GM23248 (cell line): ENCODE measurements at regions not wholly inside any gene's neighbourhood (a gene's known extent, or its start where the extent isn't known, plus 50 kb on each side); places are given as distances from the start of the nearest gene placed in this dataset.

ENCODE experiments used
- DNase-seq: peaks from one replicate; pipeline ENCODE4 v3.0.0-alpha.2; 2015
- H2AFZ ChIP-seq: fragments of 200-600 bp; sonication (generic); 2 replicates; pipeline ENCODE4 v1.6.1; 2016; ENCODE audit warnings: antibody characterized with exemption
- H3F3A ChIP-seq: fragments of 200-600 bp; sonication (generic); 2 replicates; pipeline ENCODE4 v1.6.1; 2016; ENCODE audit warnings: mild to moderate bottlenecking, antibody characterized with exemption, mixed run types; ENCODE audit not compliant: insufficient read depth
- H3K27ac ChIP-seq: fragments of 200-600 bp; sonication (generic); 2 replicates; pipeline ENCODE4 v1.5.1; 2016; ENCODE audit warnings: mild to moderate bottlenecking
- H3K27me3 ChIP-seq: fragments of 200-600 bp; sonication (generic); replicated peaks from 2 replicates; pipeline ENCODE4 v1.6.1; 2016; ENCODE audit warnings: mild to moderate bottlenecking; ENCODE audit not compliant: insufficient read depth
- H3K36me3 ChIP-seq: fragments of 200-600 bp; sonication (generic); 2 replicates; pipeline ENCODE4 v1.6.1; 2016; ENCODE audit warnings: low read depth, mild to moderate bottlenecking
- H3K4me1 ChIP-seq: fragments of 200-600 bp; sonication (generic); 2 replicates; pipeline ENCODE4 v1.6.1; 2016; ENCODE audit warnings: mild to moderate bottlenecking; ENCODE audit not compliant: insufficient read depth
- H3K4me2 ChIP-seq: fragments of 200-600 bp; sonication (generic); one replicate; pipeline ENCODE4 v1.6.1; 2016; ENCODE audit warnings: mild to moderate bottlenecking; ENCODE audit not compliant: unreplicated experiment
- H3K4me3 ChIP-seq: fragments of 200-600 bp; sonication (generic); 2 replicates; pipeline ENCODE4 v1.5.1; 2016; ENCODE audit warnings: mild to moderate bottlenecking
- H3K79me2 ChIP-seq: fragments of 200-600 bp; sonication (generic); 2 replicates; pipeline ENCODE4 v1.6.1; 2016; ENCODE audit warnings: mild to moderate bottlenecking; ENCODE audit not compliant: insufficient read depth
- H3K9ac ChIP-seq: fragments of 200-600 bp; sonication (generic); 2 replicates; pipeline ENCODE4 v1.6.1; 2016; ENCODE audit warnings: mild to moderate bottlenecking
- H3K9me2 ChIP-seq: fragments of 200-600 bp; sonication (generic); 2 replicates; pipeline ENCODE4 v1.6.1; 2016; ENCODE audit warnings: mixed run types, mild to moderate bottlenecking, moderate library complexity; ENCODE audit not compliant: insufficient read depth
- H3K9me3 ChIP-seq: fragments of 200-600 bp; sonication (generic); one replicate; pipeline ENCODE4 v1.6.1; 2017; ENCODE audit warnings: low read depth
- H4K20me1 ChIP-seq: fragments of 200-600 bp; sonication (generic); 2 replicates; pipeline ENCODE4 v1.6.0; 2016; ENCODE audit not compliant: insufficient read depth
- EZH2 ChIP-seq: fragments of 200-600 bp; sonication (generic); IDR thresholded peaks from 2 replicates; pipeline ENCODE4 v1.6.1; 2018; ENCODE audit warnings: antibody characterized with exemption, mild to moderate bottlenecking; ENCODE audit not compliant: insufficient read depth, poor library complexity, severe bottlenecking
- EZH2phosphoT487 ChIP-seq: fragments of 200-600 bp; sonication (generic); IDR thresholded peaks from 2 replicates; pipeline ENCODE4 v1.6.1; 2018; ENCODE audit warnings: antibody characterized with exemption, moderate library complexity, mild to moderate bottlenecking, low read depth; ENCODE audit not compliant: insufficient read depth
- WGBS, 2 experiments: methylation state at CpG; one replicate each; pipeline ENCODE4 v1.1.6; 2015 to 2017; ENCODE audit warnings: low lambda C conversion rate in 2 of 2, low coverage in 1 of 2; ENCODE audit errors: missing lambda C conversion rate in 2 of 2; 5-methylcytosine and 5-hydroxymethylcytosine counted together
- in situ Hi-C: fragments of 300-500 bp; cut with MboI; formaldehyde crosslinking; loops from 2 replicates; pipeline ENCODE4 v1.15.0; 2020

DNA sequence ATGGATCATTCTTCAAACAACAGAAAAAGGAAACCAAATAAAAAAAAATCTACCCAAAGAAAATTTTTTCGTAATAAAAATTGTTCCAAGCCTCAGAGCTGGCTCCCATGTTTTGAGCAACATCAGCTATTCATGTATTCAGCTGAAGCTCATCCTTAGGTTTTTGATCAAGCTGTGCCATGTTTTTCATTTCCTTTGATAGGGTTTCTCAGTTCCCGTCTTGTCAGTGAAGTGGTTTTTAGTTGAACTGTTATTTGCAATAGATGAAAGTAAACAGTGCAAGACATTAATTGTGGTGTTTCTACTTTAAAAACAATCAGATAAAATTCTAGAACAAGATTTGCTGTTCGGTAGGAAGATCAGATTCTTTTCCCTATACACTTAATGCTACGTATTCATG lies 55.4 kb upstream of the SPTSSB start:
- H3K36me3 ChIP-seq: no peaks in the 10 kb centered on the region
- no peak overlapping the region for H3K27ac ChIP-seq
- no peak overlapping the region for H3K4me3 ChIP-seq
- H2AFZ ChIP-seq: no peak overlapping the region
- TF ChIP-seq EZH2 (no peak), EZH2phosphoT487 (no peak)
- WGBS, 2 experiments: 39 to 40% methylated on average over 4 of the region's 4 CpGs
- H4K20me1 ChIP-seq: no peaks in the 10 kb centered on the region
- H3K27me3 ChIP-seq: peaks cover 5% of the 10 kb centered on the region; the same call in 1 of the 2 replicates
- no peak overlapping the region for H3K9ac ChIP-seq
- DNase-seq: no peak
- no peaks in the 10 kb centered on the region for H3F3A ChIP-seq
- no peak overlapping the region for H3K4me2 ChIP-seq
- H3K79me2 ChIP-seq: no peaks in the 10 kb centered on the region
- no peaks in the 10 kb centered on the region for H3K9me3 ChIP-seq
- in situ Hi-C loops: no loop called here
- H3K9me2 ChIP-seq: no peaks in the 10 kb centered on the region
- H3K4me1 ChIP-seq: no peaks in the 10 kb centered on the region

DNA sequence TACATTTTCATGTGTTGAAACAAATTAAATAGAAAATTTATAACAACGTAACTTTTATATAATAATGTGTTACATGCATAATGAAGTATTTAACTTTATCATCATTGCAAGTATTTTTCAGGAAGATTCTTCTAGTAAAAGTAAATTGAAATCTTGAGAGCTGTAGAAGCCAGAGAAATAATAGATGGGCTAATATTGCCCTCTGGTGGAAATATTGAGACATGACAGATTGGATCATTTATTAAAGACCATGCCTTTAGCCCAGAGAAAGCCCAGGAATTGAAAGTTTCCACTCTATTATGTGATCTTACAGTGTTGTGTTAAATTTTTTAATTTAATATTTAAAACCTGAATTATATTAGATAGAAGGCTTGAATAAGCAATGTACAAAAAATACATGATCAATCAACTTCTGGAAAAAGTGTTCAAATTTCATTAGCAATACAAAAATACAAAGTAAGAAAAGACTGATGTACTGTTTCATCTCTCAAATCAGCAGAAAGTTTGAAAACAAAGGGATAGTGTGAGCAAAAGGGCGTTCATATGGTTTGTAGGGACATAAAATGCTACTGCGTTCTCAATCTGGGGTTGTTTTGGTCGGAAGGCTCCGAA lies 52.7 kb upstream of the SPTSSB start:
- Histone ChIP-seq H3K36me3 (no peaks in the 10 kb centered on the region), H3K4me2 (no peak overlapping the region), H3K9me2 (no peaks in the 10 kb centered on the region), H3K27ac (no peak overlapping the region), H3K4me3 (no peak overlapping the region), H3F3A (no peaks in the 10 kb centered on the region), H3K79me2 (no peaks in the 10 kb centered on the region), H2AFZ (no peak overlapping the region), H3K9me3 (no peaks in the 10 kb centered on the region), H3K27me3 (peaks cover 9% of the 10 kb centered on the region; the same call in 1 of the 2 replicates), H3K4me1 (no peaks in the 10 kb centered on the region), H3K9ac (no peak overlapping the region), H4K20me1 (no peaks in the 10 kb centered on the region)
- no peak for TF ChIP-seq EZH2phosphoT487
- TF ChIP-seq EZH2: no peak
- WGBS, 2 experiments: 58% methylated on average over 5 of the region's 5 CpGs
- DNase-seq: peak; percentile 54
- in situ Hi-C loops: loop anchor here (25.0 kb wide), 1 partner anchor 462 kb away; no protein-coding TSS in a partner anchor

DNA sequence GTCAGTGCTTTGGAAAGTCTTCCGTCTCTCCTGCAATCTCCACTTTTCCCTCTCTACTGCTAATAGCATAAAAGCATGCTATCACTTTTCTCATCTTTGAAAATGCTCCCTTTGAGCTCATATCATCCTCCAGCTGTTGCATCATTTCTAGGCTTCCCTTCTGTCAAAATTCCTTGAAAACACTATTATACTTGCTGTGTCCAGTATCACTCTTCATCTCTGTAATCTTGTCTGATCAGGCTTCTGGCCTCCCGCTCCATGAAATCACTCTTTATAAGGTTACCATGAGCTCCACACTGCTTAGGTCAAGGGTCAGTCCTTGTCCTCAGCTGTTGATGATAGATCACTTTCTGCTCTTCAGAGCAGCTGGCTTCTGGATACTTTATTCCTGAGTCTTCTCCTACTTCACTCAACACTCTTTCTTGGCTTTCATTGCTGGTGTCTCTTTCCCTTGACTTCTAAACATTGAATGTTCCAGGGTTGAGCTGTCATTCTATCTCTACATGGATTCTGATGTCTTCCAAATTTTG lies 50.9 kb upstream of the SPTSSB start:
- H3K9me2 ChIP-seq: no peaks in the 10 kb centered on the region
- TF ChIP-seq EZH2 (no peak), EZH2phosphoT487 (no peak)
- no peaks in the 10 kb centered on the region for H3K79me2 ChIP-seq
- no peak overlapping the region for H3K27ac ChIP-seq
- no peak overlapping the region for H2AFZ ChIP-seq
- H3K9ac ChIP-seq: no peak overlapping the region
- WGBS, 2 experiments: 92 to 98% methylated on average over 2 of the region's 2 CpGs
- no peaks in the 10 kb centered on the region for H4K20me1 ChIP-seq
- H3F3A ChIP-seq: no peaks in the 10 kb centered on the region
- peaks cover 5% of the 10 kb centered on the region for H3K27me3 ChIP-seq
- no peak overlapping the region for H3K4me3 ChIP-seq
- no peaks in the 10 kb centered on the region for H3K36me3 ChIP-seq
- H3K4me2 ChIP-seq: no peak overlapping the region
- in situ Hi-C loops: loop anchor here (25.0 kb wide), 1 partner anchor 460 kb away; no protein-coding TSS in a partner anchor
- no peak for DNase-seq
- no peaks in the 10 kb centered on the region for H3K9me3 ChIP-seq
- H3K4me1 ChIP-seq: no peaks in the 10 kb centered on the region
